Kidney glomerular epithelial cell (primary cell): ENCODE measurements at regions not wholly inside any gene's neighbourhood (a gene's known extent, or its start where the extent isn't known, plus 50 kb on each side); places are given as distances from the start of the nearest gene placed in this dataset.

Experiments
- DNase-seq: peaks from one replicate; lab custom pipeline; 2025; lab: John Stamatoyannopoulos, UW

DNA sequence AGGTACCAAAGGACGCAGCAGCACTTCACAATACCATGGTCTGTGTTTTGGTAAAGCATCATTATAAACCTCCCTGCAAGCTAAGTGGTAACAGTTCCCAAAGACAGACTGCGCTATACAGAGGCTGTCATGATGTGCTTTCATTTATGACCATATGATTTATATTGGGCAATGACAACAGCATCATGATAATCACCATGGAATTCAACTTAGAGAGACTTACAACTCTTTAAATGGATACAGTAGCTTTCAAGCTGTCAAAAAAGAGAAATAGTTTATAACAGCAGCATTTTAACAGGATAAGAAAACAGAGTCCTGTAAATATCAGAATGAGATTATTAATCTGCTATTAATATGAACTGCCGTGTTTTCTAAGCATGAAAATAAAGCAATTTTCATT lies 341.7 kb downstream of the GPR37 start:
- no peak for DNase-seq

DNA sequence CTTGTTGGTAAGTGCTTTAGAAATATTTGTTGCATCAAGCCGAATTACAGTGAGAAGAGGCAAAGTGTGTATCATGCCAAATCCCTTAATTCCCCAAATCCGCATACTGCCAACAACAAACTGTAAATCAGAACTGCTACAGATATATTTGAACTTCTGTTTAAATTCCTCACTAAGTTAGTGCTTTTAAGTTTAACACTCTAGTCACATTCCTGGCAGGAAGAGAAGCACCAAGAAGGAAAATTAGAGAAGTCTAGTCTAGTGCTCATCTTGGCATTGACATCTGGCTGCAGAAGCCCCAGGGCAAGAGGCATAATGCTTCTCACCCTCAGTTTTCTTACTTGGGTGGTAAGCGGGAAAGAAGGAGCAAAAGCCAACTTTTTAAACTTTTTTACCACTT lies 343.5 kb downstream of the GPR37 start:
- no peak for DNase-seq

DNA sequence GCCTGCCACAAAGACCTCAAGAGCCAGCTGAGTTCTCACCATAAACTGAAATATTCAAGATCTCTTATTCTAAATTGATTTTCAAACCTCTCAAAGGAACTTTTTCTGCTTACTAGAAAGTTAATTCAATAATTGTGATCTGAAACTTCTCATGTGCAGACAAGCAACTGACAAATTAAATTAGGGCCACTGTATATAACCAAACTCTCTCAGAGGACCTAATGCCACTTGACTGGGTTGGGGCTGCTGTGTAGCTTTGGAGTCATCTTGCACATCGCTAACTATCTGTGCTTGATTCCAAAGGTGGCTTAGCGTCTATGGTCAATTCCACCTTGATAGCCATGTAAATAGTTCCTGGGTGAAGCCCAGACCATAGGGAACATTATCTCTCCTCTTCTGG lies 345.2 kb downstream of the GPR37 start:
- DNase-seq = no peak

DNA sequence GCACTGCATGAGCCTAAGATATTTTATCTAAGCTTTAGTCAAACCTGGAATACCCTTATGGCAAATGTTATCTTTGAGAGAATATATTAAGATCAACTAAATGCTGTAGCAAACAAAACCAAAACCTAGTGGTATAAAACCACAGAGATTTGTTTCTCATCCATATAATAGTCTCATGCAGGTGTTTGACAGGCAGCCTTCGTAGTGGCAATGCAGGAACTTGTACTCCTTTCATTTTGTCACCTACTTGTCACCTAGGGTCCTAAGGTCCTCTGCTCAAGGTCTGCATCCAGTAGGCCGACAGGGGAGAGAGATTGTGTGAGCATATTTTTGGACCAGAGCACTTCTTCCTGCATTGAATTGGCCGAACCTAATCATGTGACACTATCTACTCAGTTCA lies 352.6 kb downstream of the GPR37 start:
- no peak for DNase-seq

DNA sequence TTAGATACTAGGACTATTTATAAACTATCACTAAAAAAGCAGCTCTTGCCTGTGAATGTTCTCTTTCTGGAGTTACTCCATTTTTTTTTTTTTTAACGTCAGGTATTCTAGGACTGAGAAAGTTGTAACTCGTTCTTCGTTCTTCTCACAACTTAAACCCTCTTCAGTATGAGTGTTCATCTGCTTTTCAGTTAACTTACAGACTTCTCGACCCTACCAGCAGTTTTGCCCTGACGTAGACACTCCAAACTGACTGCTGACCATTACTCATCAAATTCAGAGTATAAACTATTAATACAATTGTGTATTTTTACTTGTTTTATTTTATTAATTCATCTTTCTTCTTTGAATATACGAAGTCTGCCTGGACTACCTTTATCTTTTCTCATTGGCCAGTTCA lies 353.1 kb downstream of the GPR37 start:
- no peak for DNase-seq

DNA sequence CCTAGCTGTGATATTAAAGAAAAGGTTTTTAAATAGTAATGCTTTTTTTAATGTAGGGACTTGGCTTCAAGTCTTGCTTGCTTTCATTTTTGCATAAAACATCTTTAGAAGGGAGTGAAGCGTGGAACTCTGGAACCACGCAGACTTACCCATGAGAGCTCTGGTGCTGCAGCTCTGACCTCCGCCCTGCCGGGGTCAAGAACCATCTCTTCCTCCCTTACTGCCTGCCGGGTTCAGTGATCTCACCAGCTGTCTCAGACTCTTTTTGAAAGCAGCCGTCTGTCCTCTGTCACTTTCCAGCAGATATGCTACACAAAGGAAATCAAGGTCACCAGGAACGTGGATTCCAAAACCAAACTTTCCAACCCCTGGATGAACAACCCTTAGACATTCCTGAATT lies 353.8 kb downstream of the GPR37 start:
- DNase-seq = no peak

DNA sequence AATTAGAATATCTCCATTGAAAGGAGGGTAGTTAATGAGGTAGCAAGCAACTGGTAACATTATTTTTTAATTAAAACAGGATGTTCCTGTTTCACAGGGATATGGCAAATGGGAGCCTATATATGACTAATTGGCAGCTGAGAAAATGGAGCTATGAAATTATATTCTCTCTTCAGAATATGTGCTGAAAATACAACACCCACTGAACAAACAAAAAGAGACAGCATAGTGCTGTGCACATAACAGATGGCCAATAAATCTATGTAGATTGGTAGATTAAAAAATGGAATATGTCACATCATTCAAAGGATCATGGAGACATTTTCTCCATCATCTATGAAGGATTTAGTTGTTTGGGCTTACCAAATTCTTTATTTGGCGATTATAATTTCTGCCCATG lies 362.0 kb downstream of the GPR37 start:
- no peak for DNase-seq

DNA sequence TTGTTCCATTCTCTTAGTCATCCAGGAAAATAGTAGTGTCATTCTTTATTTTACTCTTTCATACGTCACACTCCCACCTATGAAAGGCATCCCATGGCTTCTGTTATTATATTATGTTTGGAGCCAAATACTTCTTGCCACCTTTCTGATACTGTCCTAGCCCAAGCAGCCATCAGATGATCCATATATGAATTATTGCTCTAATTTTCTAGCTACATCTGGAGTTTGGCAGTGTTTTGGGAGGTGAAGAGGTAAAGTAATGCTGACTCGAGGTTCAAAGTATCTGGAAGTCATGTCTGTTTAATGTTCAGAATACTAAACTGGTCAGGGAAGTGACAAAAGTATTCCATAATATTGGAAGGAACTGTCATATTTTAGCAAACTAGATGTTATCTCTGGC lies 362.5 kb downstream of the GPR37 start:
- DNase-seq = no peak

DNA sequence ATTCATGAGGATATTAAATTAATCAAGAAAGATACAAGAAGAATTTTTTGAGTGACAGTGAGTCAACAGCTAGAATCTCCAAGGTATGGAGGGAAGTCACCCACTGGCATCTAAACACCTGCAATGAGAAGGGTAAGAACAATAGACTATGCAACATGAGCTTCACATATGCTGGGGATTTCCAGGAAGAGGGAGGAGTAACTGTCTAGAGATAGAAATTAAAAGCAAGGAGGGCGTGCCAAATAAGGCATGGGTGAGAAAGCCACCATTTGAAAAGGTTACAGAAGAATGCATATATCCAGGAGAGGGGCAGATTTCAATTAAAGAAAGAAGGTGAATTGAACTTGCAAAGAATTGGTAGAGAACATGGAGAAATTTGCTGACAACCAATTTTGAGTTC lies 365.7 kb downstream of the GPR37 start:
- no peak for DNase-seq

DNA sequence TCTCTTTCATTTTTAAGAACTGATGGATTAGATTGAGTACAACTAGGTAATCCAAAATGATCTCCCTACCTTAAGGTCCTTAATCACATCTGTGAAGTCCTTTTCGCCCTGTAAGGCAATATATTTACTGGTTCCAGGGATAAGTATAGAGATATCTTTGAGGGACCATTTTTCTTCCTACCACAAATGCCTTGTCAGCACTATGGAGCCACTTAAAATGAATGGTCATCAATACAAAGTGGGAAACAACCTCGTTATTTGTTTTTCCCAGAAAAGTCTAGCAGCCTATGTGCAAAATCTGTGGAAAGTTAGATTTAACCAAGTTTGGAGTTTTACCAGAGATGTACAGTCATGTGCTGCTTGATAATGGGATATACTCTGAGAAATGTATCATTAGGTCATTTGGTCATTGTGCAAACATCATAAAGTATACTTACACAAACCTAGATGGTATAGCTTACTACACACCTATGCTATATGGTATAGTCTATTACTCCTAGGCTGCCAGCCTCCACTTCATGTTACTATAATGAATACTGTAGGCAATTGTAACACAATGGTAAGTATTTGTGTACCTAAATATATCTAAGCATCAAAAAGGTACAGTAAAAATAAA lies 366.2 kb upstream of the TMEM229A start:
- DNase-seq = no peak

DNA sequence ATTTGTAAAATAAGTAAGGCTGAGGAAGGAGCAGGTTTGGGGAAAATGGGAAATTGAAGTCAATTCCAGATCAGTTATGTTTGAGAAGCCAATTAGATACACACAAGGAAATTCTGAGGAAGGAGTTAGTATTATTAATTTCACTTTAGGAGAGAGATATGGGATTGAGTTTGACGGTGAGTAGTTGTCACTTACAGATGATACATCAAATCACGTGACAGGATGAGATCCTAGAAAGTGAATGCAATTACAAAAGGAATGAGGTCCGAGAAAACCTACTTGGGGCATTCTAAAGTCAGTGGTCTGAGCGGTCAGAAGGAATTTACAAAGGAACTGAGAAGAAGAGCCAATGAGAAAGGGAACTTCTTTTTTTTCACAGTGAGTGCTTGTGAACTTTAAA lies 364.3 kb upstream of the TMEM229A start:
- DNase-seq = no peak

DNA sequence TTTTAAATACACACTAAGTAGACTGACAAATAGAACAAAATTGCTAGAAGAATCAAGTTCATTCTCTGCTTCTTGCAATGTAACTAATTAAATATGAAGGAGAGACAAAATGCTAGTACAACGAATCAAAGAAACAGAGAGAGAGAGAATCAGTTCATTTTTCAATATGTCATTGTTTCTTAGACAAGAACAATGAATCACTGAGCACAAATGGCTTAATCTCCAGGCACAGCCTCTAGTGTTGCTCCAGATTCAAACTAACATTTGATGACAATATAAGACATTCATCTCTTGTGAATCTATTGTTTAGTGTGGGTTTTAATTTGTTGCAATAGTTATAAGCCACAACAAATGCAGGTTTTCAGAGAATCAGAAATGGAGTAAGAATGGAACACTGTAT lies 357.4 kb upstream of the TMEM229A start:
- no peak for DNase-seq

DNA sequence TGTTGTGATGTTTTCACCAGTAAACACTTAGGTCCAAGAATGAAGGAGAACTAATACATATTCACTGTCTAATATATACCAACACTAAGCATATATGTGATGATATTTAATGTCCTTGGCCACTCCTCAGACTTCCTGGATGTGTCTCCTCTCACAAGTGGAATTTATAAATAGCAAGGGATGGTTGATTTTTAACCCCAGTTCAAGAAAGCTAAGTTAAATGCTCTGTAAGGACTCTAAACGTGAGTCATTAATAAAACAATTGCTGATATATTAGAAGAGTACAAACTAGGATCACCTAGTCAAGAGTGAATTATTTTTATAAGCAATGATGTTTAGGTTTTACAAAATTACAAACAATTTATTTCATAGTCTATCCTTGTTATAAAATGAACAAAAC lies 355.9 kb upstream of the TMEM229A start:
- DNase-seq = peak; percentile 51

DNA sequence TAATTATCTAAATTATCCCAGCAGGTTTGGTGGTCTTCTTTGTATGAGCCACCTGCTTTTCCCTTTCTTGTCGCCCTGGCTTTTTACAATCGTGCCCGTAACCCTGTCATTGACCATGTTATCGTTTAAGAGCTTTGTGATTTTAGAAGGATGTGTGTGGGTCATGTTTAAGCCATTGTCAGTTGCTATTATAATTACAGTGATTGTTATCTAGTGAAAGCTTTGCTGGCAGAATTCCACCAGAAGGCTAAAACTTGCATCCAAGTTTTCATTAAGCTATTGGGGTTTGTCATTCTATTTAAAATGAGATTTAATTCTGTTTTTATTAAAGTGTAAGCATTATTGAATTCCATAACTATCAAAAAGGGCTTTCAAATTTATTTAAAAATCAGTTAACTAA lies 354.2 kb upstream of the TMEM229A start:
- no peak for DNase-seq

DNA sequence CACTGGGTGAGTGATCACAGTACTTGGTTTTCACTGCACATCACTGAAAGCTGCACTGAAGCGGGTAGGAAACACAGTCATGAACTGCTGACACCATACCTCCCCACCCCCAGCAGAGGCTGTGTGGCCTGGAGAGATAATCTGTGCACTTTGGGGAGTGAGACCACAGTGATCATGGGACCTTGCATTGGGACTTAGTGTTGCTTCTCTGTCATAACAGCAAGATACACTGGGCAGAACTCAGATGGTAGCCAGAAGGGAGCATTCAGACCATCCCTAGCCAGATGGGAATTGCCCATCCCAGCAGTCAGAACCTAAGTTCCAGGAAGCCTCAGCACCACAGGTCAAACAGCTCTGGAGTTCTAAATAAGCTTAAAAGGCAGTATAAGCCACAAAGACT lies 346.4 kb upstream of the TMEM229A start:
- DNase-seq = no peak

DNA sequence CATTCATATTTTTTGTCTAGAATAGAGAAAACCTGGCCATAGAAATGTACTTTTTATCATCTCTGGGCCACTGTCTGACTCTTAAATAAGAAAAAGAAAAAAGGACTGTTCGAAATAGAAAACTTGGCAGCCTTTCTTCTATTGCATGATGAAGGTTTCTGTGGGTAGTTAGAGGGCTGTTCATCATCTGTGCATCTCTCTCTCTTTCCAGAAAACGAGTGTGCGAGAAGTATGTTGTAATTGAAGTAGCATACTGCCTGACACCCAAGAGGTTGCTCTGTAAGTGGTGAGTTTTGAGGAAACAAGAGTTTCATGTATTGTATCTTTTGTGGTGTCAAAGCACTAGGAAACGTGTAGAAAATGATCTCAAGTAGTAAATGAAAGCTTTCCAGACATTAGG lies 343.2 kb upstream of the TMEM229A start:
- no peak for DNase-seq

DNA sequence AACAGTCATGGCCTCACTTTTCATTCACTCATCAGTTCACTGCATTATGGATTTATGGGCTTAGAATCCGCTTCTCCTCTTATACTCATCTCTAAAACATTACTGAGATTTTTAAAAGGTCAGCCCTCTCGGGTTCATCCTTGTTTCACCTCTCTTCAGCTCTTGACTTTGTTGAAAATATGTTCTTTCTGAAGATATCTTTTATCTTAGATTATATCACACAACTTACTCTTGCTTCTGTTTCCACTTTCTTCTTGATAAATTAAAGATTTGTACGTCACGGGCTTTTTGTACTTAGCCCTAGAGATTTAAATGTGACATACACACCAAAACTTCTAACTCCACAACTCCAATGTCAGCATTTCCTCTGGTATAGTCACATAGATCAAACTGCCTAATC lies 342.5 kb upstream of the TMEM229A start:
- DNase-seq = no peak

DNA sequence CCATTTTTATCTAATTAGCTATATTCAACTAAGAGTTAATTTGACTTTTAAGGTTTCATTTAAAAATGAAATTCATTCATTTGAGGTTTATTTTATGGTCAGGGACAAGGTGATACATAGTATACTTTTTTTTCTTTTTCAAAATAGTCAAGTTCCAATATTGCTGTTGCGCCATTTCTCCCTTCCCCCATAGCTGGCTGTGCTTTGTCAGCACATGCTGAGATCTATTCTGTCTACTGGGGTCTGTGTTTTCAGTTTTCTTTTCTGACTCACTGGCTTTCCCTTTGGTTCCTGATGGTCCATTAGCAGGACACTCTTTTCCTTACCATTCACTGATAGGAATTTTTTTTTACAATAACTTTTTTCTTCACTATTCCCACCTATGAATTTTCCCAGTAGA lies 336.4 kb upstream of the TMEM229A start:
- DNase-seq = no peak

DNA sequence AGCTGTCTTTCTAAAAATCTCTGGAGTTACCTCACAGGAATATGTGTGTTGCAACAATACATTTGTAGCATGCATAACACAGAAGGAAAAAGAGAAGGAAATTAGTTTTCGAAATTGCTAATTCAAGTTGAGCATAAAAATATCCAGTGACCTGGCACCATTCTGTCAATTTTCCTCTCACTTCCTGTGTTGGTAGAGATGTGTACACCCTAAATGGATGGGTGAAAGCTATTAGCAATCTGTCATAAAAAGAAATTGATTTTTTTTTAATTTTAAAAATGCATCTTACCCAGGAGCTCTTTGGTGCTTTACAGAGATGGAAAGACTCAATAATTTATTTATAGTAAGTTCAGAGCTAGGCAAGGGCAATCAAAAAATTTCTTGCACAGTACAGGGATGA lies 333.3 kb upstream of the TMEM229A start:
- DNase-seq = no peak

DNA sequence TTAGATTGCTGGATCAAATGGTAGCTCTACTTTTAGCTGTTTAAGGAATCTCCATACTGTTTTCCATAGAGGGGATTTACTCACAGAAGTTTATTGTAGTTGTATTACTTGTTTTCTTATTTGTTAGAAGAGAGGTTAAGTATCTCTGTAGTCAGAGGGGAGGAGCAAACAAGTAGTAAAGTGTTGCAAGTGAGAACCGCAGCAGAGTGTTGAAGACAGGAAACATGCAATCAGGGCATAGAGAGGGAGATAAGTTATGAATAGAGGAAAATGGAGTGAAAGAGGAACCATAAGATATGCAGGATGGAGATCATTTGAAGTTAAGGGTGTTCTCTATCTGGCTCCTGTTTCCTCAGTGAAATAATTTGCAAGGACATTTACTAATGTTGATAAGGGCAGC lies 331.4 kb upstream of the TMEM229A start:
- no peak for DNase-seq

DNA sequence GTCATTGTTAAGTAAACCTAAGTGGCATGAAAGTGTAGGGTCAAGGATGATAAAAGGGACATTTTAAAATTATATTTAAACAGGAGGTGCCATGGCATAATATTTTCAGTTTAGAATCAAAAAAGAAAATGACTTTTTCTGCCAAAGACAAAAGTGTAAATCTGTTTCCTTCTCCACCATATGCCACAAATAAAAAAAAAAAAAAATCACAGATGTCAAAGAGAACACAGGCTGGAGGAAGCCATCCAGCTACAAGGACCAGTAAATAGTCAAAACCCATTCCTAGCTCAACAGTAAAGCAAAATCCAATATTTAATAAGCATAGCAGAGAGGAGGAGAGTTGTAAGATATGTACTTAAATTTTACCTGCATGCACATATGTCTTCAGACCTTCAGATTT lies 321.3 kb upstream of the TMEM229A start:
- DNase-seq = no peak

DNA sequence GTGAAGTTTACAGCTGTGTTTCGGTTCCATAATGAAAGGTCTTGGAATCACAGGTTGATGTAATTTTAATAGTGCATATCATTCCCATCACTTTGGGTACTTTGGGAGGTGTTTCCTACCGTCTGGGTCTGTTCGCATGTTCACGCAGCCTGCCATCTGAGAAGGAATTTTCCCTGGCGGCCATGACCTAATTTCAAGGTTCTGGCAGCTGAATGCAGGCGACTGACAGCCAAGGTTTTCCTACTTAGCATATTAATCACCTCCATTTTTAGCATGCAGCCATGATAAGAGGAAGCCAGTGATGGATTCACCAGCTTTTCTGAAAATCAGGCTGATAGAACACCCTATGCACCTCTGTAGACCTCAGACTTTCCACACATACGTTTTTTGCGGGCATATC lies 319.1 kb upstream of the TMEM229A start:
- DNase-seq = no peak

DNA sequence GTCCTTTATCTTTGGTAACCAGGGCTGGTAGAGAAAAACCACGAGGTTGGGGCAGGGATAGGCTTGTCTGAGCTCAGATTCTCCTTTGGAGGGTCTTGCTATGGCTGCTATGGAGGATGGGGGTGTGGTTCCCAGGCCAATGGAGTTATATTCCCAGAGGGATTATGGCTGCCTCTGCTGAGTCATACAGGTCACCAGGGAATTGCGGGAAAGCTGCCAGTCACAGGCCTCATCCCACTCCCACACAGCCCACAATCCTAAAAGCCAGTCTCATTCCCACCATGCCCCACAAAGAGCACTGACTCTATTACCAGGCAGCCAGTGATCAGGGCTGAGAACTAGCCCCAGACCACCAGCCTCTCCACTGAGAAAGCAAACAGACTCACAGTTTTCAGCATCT lies 316.6 kb upstream of the TMEM229A start:
- DNase-seq = no peak

DNA sequence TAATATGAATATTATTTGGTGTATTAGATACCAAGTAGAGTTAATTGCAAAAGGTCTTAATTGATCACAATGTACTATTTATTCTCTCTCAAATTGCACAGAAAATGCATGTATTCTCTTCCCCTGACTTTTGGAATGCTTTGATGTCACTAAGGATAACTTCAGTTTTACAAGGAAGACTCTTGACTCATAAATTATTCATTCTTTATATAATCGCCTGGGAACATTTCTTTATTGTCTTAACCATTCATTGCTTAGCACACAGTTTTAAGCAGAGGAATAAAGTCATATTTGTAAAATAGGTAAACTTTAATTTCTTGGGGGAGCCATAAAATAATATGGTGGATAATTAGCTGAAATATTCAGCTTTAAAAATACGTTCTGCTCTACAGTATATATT lies 306.0 kb upstream of the TMEM229A start:
- no peak for DNase-seq
